Fibroblast of villous mesenchyme (primary cell): ENCODE measurements at regions not wholly inside any gene's neighbourhood (a gene's known extent, or its start where the extent isn't known, plus 50 kb on each side); places are given as distances from the start of the nearest gene placed in this dataset.

Experiments used
- DNase-seq: peaks from one replicate; pipeline ENCODE4 v3.0.0-alpha.2; 2010; ENCODE audit warnings: low read depth
- H3K4me3 ChIP-seq: 2 replicates; pipeline ENCODE4 v1.5.1; 2011; ENCODE audit warnings: low read depth, mild to moderate bottlenecking, low read length
- CTCF ChIP-seq: IDR thresholded peaks from 2 replicates; pipeline ENCODE4 v1.5.1; 2012; ENCODE audit warnings: low read depth, mild to moderate bottlenecking, low read length; ENCODE audit not compliant: insufficient read depth

GRCh38 chr2:14713248-14713647 is 80.7 kb downstream of the LRATD1 start:
- H3K4me3 ChIP-seq = no peak overlapping the region
- no peak for TF ChIP-seq CTCF
- DNase-seq = no peak

- DNase-seq = no peak
- H3K4me3 ChIP-seq = no peak overlapping the region
- no peak for TF ChIP-seq CTCF
Observed at GRCh38 chr2:14715600-14715999, 83.1 kb downstream of the LRATD1 start.

GRCh38 chr2:14716319-14716718 is 83.8 kb downstream of the LRATD1 start:
- H3K4me3 ChIP-seq = no peak overlapping the region
- no peak for TF ChIP-seq CTCF
- DNase-seq = no peak

- no peak overlapping the region for H3K4me3 ChIP-seq
- no peak for DNase-seq
- TF ChIP-seq CTCF = no peak
Observed at GRCh38 chr2:14717131-14717530, 84.6 kb downstream of the LRATD1 start.

- TF ChIP-seq CTCF = no peak
- H3K4me3 ChIP-seq = no peak overlapping the region
- DNase-seq = no peak
Observed at GRCh38 chr2:14720319-14720718, 87.8 kb downstream of the LRATD1 start.

GRCh38 chr2:14720739-14721138 is 88.2 kb downstream of the LRATD1 start:
- TF ChIP-seq CTCF = no peak
- DNase-seq = no peak

GRCh38 chr2:14722904-14723570 is 90.5 kb downstream of the LRATD1 start:
- TF ChIP-seq CTCF = no peak
- no peak overlapping the region for H3K4me3 ChIP-seq
- no peak for DNase-seq

More at GRCh38 chr2:14720739-14721138, 88.2 kb downstream of the LRATD1 start:
- no peak overlapping the region for H3K4me3 ChIP-seq
